Inflammatory macrophage treated with lipopolysaccharide for 1 hour (primary cell): ENCODE measurements at regions not wholly inside any gene's neighbourhood (a gene's known extent, or its start where the extent isn't known, plus 50 kb on each side); places are given as distances from the start of the nearest gene placed in this dataset.

Experiments
- DNase-seq, 2 donors: peaks; one replicate each; pipeline ENCODE4 v3.0.0-alpha.2; 2020 to 2022

GRCh38 chr14:32006263-32007110, 70.6 kb upstream of the ARHGAP5 start:
- DNase-seq: no peak

GRCh38 chr14:32007755-32008362, 69.2 kb upstream of the ARHGAP5 start:
- DNase-seq: no peak

GRCh38 chr14:32008602-32009193, 68.4 kb upstream of the ARHGAP5 start:
- DNase-seq: no peak

- DNase-seq: no peak
These were observed 67.7 kb upstream of the ARHGAP5 start for GRCh38 chr14:32009221-32009975.

- DNase-seq: no peak
These were observed 67.0 kb upstream of the ARHGAP5 start for GRCh38 chr14:32009976-32010581.

- no peak for DNase-seq
These were observed 66.4 kb upstream of the ARHGAP5 start for GRCh38 chr14:32010604-32011125.

- DNase-seq: no peak
These were observed 65.9 kb upstream of the ARHGAP5 start for GRCh38 chr14:32011225-32011624.

- no peak for DNase-seq
These were observed 65.0 kb upstream of the ARHGAP5 start for GRCh38 chr14:32012062-32012461.

GRCh38 chr14:32012571-32012970, 64.5 kb upstream of the ARHGAP5 start:
- DNase-seq: no peak

GRCh38 chr14:32013083-32013482, 64.0 kb upstream of the ARHGAP5 start:
- DNase-seq: no peak

- DNase-seq: no peak
These were observed 63.0 kb upstream of the ARHGAP5 start for GRCh38 chr14:32014057-32014456.

GRCh38 chr14:32014498-32014897, 62.6 kb upstream of the ARHGAP5 start:
- DNase-seq: no peak

GRCh38 chr14:32015166-32015565, 61.9 kb upstream of the ARHGAP5 start:
- no peak for DNase-seq

- DNase-seq: no peak
These were observed 59.5 kb upstream of the ARHGAP5 start for GRCh38 chr14:32017587-32017986.

GRCh38 chr14:32018391-32019092, 58.6 kb upstream of the ARHGAP5 start:
- no peak for DNase-seq

- DNase-seq: no peak
These were observed 57.8 kb upstream of the ARHGAP5 start for GRCh38 chr14:32019276-32019675.

GRCh38 chr14:32020882-32021281, 56.2 kb upstream of the ARHGAP5 start:
- no peak for DNase-seq

GRCh38 chr14:32021341-32021740, 55.8 kb upstream of the ARHGAP5 start:
- no peak for DNase-seq

GRCh38 chr14:32022525-32022924, 54.6 kb upstream of the ARHGAP5 start:
- no peak for DNase-seq

GRCh38 chr14:32022938-32023466, 54.1 kb upstream of the ARHGAP5 start:
- no peak for DNase-seq

GRCh38 chr14:32023540-32023939, 53.6 kb upstream of the ARHGAP5 start:
- DNase-seq: no peak
